NCI-H2227 (cell line): ENCODE measurements at regions not wholly inside any gene's neighbourhood (a gene's known extent, or its start where the extent isn't known, plus 50 kb on each side); places are given as distances from the start of the nearest gene placed in this dataset.

Source experiments
- DNase-seq: peaks from one replicate; lab custom pipeline; 2025; ENCODE audit not compliant: unreplicated experiment; lab: John Stamatoyannopoulos, UW

- DNase-seq: no peak
Measured at GRCh38 chr7:436367-437128, 83.1 kb downstream of the PDGFA start.

DNA sequence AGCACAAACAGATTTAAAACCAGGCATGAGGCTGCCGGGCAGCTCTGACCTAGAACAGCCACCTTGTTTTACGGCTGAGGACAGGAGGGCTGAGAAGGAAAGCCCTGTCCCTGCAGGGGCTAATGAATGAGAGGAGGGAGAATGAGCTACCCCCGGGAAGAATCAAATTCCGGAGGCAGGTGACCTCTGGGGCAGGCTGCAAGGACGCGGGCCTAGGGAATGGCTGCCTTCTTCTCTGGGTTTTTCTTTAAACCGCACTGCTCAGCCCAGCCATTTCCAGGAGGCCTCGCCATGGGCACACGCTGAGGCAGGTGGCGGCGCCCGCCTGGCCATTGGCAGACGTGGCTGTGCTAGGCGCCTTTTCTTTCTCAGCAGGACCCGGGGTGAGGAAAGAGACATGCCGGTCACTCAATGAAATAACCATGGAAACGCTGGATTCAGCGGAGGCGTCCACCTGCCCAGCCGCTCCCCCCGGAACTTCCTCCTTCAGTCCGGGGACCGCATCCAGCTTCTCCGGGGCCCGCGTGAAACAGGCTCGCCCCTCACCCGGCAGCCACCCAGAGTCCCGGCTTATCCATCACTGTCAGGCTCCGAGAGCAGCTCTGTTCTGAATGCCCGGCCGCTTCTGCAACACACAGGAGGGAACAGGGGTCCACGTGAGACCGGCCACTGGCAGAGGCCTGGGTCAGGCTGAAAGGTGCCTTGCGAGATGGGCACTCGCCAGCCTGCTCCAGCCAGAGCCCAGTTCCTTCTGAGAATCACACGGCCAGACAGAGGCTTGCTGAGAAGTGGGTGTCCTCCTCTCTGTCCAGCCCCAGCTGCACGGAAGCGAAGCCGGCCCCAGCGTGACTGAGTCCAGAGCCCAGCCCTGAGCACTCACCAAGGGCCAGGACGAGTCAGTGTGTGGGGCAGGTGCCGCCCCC, 82.1 kb downstream of the PDGFA start:
- no peak for DNase-seq

- no peak for DNase-seq
Measured at GRCh38 chr7:438361-438760, 81.3 kb downstream of the PDGFA start.

GRCh38 chr7:438916-439315, 80.7 kb downstream of the PDGFA start:
- no peak for DNase-seq

DNA sequence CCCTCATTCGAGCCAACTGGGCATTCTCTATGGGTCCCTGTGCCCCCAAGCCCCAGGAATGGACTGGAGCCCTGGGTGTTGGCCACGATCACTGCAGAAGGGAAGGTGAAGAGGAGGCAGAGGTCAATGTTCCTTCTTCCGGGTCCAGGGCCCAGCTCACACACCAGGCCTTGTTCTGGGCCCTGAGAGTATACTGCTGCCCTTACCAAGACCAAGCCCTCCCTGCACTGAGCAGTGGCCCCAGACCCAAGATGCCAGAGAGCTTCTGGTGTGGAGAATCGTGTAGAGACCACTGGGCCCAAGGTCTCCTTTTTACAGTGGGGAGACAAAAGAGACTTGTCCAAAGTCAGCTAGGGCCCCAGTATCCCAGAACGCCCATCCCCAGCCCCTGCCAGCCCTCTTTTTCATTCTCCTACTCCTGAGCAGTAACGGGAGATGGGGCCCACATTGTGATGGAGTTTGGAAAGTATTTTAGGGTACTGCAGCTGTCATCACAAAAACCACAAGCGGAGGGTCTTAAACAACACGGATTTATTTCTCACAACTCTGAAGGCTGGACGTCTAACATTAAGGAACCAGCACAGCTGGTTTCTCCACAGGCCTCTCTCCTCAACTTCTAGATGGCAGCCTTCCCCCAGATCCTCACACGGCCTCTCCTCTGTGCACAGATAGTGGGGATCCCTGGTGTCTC, 79.4 kb downstream of the PDGFA start:
- DNase-seq: no peak

DNA sequence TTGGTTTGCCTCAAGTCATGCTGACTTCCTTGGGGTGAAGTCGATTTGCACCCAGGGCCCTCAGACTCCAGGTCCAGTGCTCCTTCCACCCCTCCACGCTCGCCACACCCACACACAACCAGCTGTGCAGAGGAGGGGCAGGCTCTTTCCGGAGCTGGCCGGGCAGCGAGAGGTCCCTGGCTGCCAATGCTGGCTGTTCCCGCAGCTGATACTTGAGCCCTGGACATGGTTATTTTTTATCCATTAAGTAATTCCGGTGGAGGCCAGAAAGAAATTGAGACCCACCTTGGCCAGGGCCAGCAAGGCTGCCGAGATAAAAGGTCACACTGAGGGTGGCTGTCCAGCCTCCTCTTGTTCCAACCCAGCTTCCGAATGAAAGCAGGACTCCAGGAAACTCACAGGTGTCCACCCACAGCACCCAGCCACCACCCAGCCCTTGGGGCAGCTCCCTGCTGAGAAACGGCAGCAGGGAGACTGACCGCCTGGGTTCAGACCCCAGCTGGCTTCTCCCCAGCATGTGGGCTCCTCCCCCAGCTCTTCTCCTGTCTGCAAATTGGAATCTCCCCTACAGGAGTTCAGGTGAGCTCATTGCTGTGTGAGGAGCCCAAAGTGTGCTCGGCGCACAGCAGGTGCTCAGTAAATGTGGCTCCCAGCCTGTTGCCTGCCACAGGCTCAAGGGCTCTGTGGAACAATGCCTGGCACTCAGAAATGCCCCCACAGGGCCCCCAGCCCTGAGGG, 77.8 kb downstream of the PDGFA start:
- DNase-seq: no peak

GRCh38 chr7:442457-442856, 77.2 kb downstream of the PDGFA start:
- no peak for DNase-seq

GRCh38 chr7:443279-443833, 76.3 kb downstream of the PDGFA start:
- DNase-seq: no peak

DNA sequence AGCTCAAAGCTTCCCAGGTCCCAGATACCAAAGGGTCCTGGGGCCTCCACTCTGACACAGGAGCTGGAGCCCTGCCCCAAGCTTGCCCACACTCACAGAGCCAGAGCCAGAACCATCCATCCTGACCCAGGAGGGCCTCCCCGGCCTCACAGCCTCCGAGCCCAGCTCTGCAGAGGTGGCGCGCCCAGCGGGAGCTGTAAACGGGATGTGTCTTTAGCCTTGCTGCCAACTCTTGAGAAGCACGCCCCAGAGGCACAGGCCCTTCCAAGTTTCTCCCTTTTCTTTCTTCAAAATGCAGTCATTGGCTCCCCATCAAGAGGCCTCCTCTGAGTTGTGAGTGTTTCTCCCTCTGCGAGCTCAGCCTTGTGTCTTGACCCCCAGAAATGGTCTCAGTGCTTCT, 75.0 kb downstream of the PDGFA start:
- no peak for DNase-seq

GRCh38 chr7:445020-445419, 74.6 kb downstream of the PDGFA start:
- no peak for DNase-seq

DNA sequence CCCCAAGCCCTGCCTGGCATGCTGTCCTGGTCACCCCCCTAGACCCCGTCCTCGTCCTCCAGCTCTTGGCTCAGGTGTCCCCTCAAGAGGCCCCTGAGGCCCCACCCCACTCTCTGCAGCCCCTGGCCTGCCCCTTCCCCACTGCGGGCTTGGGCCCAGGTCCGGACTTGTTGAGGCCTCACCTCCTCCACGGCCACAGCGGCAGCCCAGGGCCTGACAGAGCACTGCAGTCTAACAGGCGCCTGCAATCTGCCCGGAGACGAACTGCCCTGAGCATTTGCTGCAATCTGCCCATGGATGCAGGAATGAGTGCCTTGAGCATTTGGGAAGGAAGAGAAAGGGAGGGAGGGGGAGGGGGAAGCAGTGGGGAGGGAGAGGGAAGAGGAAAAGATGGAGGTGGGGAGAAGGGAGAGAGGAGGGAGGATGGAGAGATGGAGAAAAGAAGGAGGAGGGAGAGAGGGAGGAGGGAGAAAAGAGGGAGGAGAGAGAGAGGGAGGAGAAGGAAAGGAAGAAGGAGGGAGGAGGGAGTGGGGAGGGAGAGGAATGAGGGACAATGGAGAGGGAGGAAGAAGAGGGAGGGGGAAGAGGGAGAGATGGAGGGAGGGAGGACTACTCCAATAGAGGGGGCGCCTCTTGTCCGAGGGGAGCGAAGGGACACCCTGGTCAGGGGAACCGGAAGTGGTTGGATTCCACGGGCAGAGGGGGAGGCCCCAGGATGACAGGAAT, 73.9 kb downstream of the PDGFA start:
- DNase-seq: no peak

GRCh38 chr7:446289-446935, 73.2 kb downstream of the PDGFA start:
- no peak for DNase-seq
